ENCODE measurements at regions not wholly inside any gene's neighbourhood (a gene's known extent, or its start where the extent isn't known, plus 50 kb on each side); places are given as distances from the start of the nearest gene placed in this dataset.

DNA sequence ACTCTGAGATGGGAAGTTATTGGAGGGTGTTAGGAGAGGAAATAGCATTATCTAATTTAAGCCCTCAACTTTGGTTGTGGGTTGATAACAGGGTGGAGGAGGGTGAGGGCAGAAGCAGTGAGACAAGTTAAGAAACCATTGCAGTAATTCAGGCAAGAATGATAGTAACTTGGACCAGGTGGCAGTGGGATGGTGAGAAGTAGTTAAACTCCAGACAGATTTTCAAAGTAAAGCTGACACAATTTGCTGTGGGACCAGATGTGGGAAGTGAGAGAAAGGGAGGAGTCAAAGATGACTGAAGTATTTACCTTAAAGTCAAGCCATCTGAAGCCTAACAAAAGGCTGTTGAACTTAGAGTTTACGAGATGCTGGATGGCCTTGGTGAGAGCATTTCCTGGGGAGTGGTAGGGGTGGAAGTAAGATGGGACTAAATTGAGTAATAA, 163.2 kb upstream of the KLF7 start:
- TF ChIP-seq, protein P1, sequence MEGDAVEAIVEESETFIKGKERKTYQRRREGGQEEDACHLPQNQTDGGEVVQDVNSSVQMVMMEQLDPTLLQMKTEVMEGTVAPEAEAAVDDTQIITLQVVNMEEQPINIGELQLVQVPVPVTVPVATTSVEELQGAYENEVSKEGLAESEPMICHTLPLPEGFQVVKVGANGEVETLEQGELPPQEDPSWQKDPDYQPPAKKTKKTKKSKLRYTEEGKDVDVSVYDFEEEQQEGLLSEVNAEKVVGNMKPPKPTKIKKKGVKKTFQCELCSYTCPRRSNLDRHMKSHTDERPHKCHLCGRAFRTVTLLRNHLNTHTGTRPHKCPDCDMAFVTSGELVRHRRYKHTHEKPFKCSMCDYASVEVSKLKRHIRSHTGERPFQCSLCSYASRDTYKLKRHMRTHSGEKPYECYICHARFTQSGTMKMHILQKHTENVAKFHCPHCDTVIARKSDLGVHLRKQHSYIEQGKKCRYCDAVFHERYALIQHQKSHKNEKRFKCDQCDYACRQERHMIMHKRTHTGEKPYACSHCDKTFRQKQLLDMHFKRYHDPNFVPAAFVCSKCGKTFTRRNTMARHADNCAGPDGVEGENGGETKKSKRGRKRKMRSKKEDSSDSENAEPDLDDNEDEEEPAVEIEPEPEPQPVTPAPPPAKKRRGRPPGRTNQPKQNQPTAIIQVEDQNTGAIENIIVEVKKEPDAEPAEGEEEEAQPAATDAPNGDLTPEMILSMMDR (IDR thresholded peaks at IDR 0.05), result no peak
- no peak for TF ChIP-seq POLR2A (IDR thresholded peaks at IDR 0.05)

All from stomach (tissue), 4 donors.